SK-N-SH (cell line): ENCODE measurements at regions not wholly inside any gene's neighbourhood (a gene's known extent, or its start where the extent isn't known, plus 50 kb on each side); places are given as distances from the start of the nearest gene placed in this dataset.

Experiments
- CTCF ChIA-PET: fragments of 300-600, 350-600 bp; formaldehyde crosslinking; extraction: SDS; loops from one replicate; lab custom pipeline; 2021; lab: Yijun Ruan, JAX
- POLR2A ChIA-PET: fragments of 350-600 bp; sonication (Branson Sonifier 250); formaldehyde crosslinking; extraction: SDS; loops from one replicate; lab custom pipeline; 2020; ENCODE audit warnings: antibody characterized with exemption, inconsistent platforms; lab: Yijun Ruan, JAX
- DNase-seq: peaks from one replicate; pipeline ENCODE4 v3.0.0; 2012
- H2AFZ ChIP-seq: fragments of 200-600 bp; sonication (generic); 2 replicates; pipeline ENCODE4 v1.8.1; 2016; ENCODE audit warnings: antibody characterized with exemption, mild to moderate bottlenecking, low read depth
- H3F3A ChIP-seq: fragments of 200-600 bp; sonication (generic); replicated peaks from 2 replicates; pipeline ENCODE3; 2016; ENCODE audit warnings: antibody characterized with exemption, mild to moderate bottlenecking; ENCODE audit not compliant: insufficient read depth
- H3K27ac ChIP-seq, 2 experiments: fragments of 200-500 bp in 1 of 2; fragments of 200-600 bp in 1 of 2; sonication (Bioruptor generic) in 1 of 2; sonication (generic), shearing (Covaris generic) in 1 of 2; 2 replicates each; pipeline versions ENCODE4 v1.5.1 to v1.6.1; 2014 to 2016; ENCODE audit warnings: low read depth in 2 of 2, inconsistent platforms in 1 of 2, low read length in 1 of 2, mild to moderate bottlenecking in 1 of 2, mixed read lengths in 1 of 2
- H3K27me3 ChIP-seq: fragments of 200-600 bp; sonication (generic), shearing (Covaris generic); 2 replicates; pipeline ENCODE4 v1.6.1; 2016; ENCODE audit warnings: mixed run types; ENCODE audit not compliant: insufficient read depth
- H3K36me3 ChIP-seq, 2 experiments: fragments of 200-500 bp in 1 of 2; fragments of 200-600 bp in 1 of 2; sonication (Bioruptor generic) in 1 of 2; sonication (generic) in 1 of 2; replicated peaks in 1 of 2; 2 replicates each; pipeline versions ENCODE3 to v1.5.1; 2014 to 2016; ENCODE audit warnings: low read length in 1 of 2, mild to moderate bottlenecking in 1 of 2; ENCODE audit not compliant: insufficient read depth in 2 of 2, control insufficient read depth in 1 of 2
- H3K4me1 ChIP-seq, 2 experiments: fragments of 200-500 bp in 1 of 2; fragments of 200-600 bp in 1 of 2; sonication (Bioruptor generic) in 1 of 2; sonication (generic), shearing (Covaris generic) in 1 of 2; 2 replicates each; pipeline versions ENCODE4 v1.5.1 to v1.6.1; 2014 to 2016; ENCODE audit warnings: low read depth in 1 of 2, low read length in 1 of 2, mixed run types in 1 of 2; ENCODE audit not compliant: insufficient read depth in 2 of 2, control insufficient read depth in 1 of 2
- H3K4me2 ChIP-seq: fragments of 200-600 bp; sonication (generic), shearing (Covaris generic); 2 replicates; pipeline ENCODE4 v1.6.1; 2017; ENCODE audit warnings: mixed run types
- H3K4me3 ChIP-seq, 2 experiments: fragments of 200-500 bp in 1 of 2; fragments of 200-600 bp in 1 of 2; sonication (Bioruptor generic) in 1 of 2; sonication (generic), shearing (Covaris generic) in 1 of 2; 2 replicates each; pipeline versions ENCODE4 v1.5.1 to v1.8.1; 2014 to 2016; ENCODE audit warnings: low read depth in 2 of 2, inconsistent platforms in 1 of 2, low read length in 1 of 2, mild to moderate bottlenecking in 1 of 2, mixed read lengths in 1 of 2, moderate library complexity in 1 of 2
- H3K79me2 ChIP-seq: fragments of 200-600 bp; sonication (generic); 2 replicates; pipeline ENCODE4 v1.8.1; 2017; ENCODE audit warnings: mild to moderate bottlenecking; ENCODE audit not compliant: insufficient read depth
- H3K9ac ChIP-seq: fragments of 200-600 bp; sonication (generic); 2 replicates; pipeline ENCODE4 v1.6.1; 2017; ENCODE audit warnings: mixed run types
- H3K9me2 ChIP-seq: fragments of 200-600 bp; sonication (generic); 2 replicates; pipeline ENCODE4 v1.6.1; 2017; ENCODE audit warnings: mixed run types
- H3K9me3 ChIP-seq: fragments of 200-600 bp; sonication (generic); 2 replicates; pipeline ENCODE4 v1.6.1; 2017; ENCODE audit warnings: mixed run types, mild to moderate bottlenecking, moderate library complexity
- H4K20me1 ChIP-seq: fragments of 200-600 bp; sonication (generic); 2 replicates; pipeline ENCODE4 v1.6.1; 2017; ENCODE audit warnings: mild to moderate bottlenecking, mixed run types; ENCODE audit not compliant: insufficient read depth
- EP300 ChIP-seq, 2 experiments: IDR thresholded peaks; 2 replicates each; pipeline versions ENCODE4 v1.4.0 to v1.6.1; 2012; ENCODE audit warnings: borderline replicate concordance in 1 of 2, low read depth in 1 of 2, low read length in 1 of 2
- EZH2phosphoT487 ChIP-seq: fragments of 200-600 bp; sonication (generic); IDR thresholded peaks from 2 replicates; pipeline ENCODE4 v1.6.1; 2017; ENCODE audit warnings: low read depth, mixed run types, mild to moderate bottlenecking, antibody characterized with exemption, moderate library complexity, borderline replicate concordance
- FOSL2 ChIP-seq: IDR thresholded peaks from 2 replicates; pipeline ENCODE4 v1.4.0; 2012; ENCODE audit warnings: low read depth, mild to moderate bottlenecking, moderate library complexity, borderline replicate concordance
- FOXJ3 ChIP-seq: sonication (generic); formaldehyde crosslinking; IDR thresholded peaks from 2 replicates; pipeline ENCODE4 v1.5.1; 2020; ENCODE audit warnings: mild to moderate bottlenecking, missing genetic modification reagents
- NRF1 ChIP-seq: IDR thresholded peaks from 2 replicates; pipeline ENCODE4 v1.6.1; 2012; ENCODE audit warnings: low read depth, mild to moderate bottlenecking, low read length
- RAD21 ChIP-seq: IDR thresholded peaks from 2 replicates; pipeline ENCODE4 v1.6.1; 2012; ENCODE audit warnings: mild to moderate bottlenecking, low read length
- SIN3A ChIP-seq: IDR thresholded peaks from 2 replicates; pipeline ENCODE4 v1.6.1; 2012; ENCODE audit warnings: low read depth, mild to moderate bottlenecking, low read length, moderate library complexity, borderline replicate concordance
- WGBS: methylation state at CpG from one replicate; pipeline ENCODE4 v1.1.6; 2017; ENCODE audit warnings: low lambda C conversion rate; 5-methylcytosine and 5-hydroxymethylcytosine counted together
- TF ChIP-seq, protein P1 (sequence below): fragments of 150-350 bp; IDR thresholded peaks from 2 replicates; pipeline ENCODE4 v1.6.1; 2016; ENCODE audit warnings: mild to moderate bottlenecking, low read depth, low read length
- TF ChIP-seq, protein P2 (sequence below): IDR thresholded peaks from 2 replicates; pipeline ENCODE4 v1.4.0; 2012; ENCODE audit warnings: low read depth
- TF ChIP-seq, protein P3 (sequence below): IDR thresholded peaks from 2 replicates; pipeline ENCODE4 v1.4.0; 2012; ENCODE audit warnings: low read depth, borderline replicate concordance

DNA sequence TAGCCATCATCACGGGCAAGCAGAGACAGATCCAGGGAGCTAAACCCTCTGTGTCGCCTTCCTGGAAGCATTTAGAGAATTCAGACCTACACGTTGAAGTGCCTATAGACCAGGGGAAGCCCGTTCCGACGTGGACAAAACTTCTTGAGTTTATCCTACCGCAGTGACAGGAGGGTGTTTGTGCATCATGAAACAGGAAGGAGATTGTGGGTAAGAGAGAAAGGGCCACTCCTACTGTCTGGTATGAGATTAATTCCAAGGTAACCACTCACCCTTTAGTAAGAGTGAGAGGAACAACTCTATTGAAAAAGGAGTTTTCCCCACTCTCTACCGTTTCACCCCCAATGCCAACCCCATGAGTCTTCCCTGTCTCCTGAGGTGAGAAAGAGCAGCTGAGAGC, 133.7 kb downstream of the TFAP2C start (continued):
- TF ChIP-seq, protein P1, sequence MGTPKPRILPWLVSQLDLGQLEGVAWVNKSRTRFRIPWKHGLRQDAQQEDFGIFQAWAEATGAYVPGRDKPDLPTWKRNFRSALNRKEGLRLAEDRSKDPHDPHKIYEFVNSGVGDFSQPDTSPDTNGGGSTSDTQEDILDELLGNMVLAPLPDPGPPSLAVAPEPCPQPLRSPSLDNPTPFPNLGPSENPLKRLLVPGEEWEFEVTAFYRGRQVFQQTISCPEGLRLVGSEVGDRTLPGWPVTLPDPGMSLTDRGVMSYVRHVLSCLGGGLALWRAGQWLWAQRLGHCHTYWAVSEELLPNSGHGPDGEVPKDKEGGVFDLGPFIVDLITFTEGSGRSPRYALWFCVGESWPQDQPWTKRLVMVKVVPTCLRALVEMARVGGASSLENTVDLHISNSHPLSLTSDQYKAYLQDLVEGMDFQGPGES: no peak
- no peak for TF ChIP-seq SIN3A

DNA sequence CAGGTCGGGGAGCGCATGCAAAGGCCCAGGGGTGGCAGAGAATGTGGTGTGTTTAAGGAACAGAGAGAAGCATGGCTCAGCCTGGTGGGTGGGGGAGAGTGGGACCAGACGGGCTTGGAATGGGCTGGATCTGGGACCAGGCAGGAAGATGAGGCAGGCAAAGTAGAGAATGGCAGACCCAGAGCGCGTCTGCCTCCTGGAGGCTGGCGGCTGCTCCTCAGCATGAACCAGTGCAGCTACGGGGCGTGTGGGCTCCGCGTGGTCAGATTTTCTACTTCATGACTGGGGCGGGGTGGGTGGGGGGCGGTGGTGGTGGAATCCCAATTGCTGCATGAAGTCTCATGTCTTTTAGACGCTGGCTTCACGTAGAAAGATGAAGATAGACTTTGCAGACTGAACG, 135.6 kb downstream of the TFAP2C start:
- H4K20me1 ChIP-seq: no peaks in the 10 kb centered on the region
- H3K9me2 ChIP-seq: no peaks in the 10 kb centered on the region
- no peaks in the 10 kb centered on the region for H3K4me1 ChIP-seq
- no peak overlapping the region for H3K4me2 ChIP-seq
- H3K27me3 ChIP-seq: peaks cover 5% of the 10 kb centered on the region; the same call in 1 of the 2 replicates
- no peak for TF ChIP-seq EZH2phosphoT487
- no peak for TF ChIP-seq NRF1
- TF ChIP-seq, protein P2, sequence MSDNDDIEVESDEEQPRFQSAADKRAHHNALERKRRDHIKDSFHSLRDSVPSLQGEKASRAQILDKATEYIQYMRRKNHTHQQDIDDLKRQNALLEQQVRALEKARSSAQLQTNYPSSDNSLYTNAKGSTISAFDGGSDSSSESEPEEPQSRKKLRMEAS: no peak
- TF ChIP-seq EP300 (IDR thresholded peaks at IDR 0.05; ENCODE audit: borderline replicate concordance in 1 of 2, low read depth in 1 of 2, low read length in 1 of 2): no peak
- TF ChIP-seq FOSL2: no peak
- no peak for TF ChIP-seq FOXJ3 (CRISPR knock-in tag)
- TF ChIP-seq, protein P3, sequence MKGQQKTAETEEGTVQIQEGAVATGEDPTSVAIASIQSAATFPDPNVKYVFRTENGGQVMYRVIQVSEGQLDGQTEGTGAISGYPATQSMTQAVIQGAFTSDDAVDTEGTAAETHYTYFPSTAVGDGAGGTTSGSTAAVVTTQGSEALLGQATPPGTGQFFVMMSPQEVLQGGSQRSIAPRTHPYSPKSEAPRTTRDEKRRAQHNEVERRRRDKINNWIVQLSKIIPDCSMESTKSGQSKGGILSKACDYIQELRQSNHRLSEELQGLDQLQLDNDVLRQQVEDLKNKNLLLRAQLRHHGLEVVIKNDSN: no peak
- TF ChIP-seq, all 33 proteins: peak for 0
- H3K27ac ChIP-seq: no peak overlapping the region
- no peaks in the 10 kb centered on the region for H3F3A ChIP-seq
- POLR2A ChIA-PET: no interaction called here
- H3K79me2 ChIP-seq: no peaks in the 10 kb centered on the region
- no peaks in the 10 kb centered on the region for H3K36me3 ChIP-seq
- DNase-seq: no peak
- 31% methylated on average over 15 of the region's 15 CpGs for WGBS
- H3K4me3 ChIP-seq: no peak overlapping the region
- H3K9ac ChIP-seq: no peak overlapping the region
- CTCF ChIA-PET: no interaction called here
- H3K9me3 ChIP-seq: no peaks in the 10 kb centered on the region
- no peak overlapping the region for H2AFZ ChIP-seq

DNA sequence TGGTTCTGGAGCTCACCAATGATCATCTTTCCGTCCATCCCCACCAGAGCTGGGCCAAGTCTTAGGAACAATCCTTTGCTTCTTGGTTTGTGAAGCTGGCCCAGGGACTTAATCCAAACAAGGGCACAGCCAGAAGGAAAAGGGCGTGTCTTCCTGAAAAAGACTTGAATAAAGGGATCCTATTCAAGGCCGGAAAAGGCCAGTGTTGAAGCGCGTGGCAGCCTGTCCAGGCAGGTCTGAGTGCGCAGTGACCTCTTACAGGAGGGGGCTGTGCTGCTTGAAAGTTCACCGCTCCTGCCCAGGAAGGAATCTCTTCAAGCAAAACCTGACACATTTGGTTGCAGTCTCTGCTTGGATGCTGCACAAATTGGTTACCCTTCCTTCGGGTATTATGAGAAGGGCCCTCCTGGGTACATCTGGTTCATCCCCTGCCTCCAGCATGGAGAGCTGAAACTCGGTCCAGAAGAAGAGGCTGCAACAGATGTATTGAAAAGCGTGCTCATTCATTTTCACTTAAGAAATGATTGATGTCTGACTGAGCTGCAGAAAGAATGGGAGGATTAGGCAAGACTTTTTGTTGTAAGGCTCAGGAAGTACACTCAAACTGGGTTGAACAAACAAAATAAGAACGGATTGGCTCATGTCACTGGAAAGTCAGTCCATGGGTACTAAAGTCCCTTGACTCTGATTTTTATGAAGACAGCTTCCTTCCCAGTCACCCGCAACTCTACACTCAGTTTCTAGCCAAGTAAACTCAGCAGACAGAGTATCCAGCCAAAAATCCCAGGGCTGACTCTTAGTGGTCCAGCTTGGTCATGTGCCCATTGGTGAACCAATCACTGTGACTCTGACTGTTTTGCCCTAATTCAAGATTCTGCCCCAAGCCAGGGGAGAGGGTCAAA, 136.3 kb downstream of the TFAP2C start:
- no peaks in the 10 kb centered on the region for H4K20me1 ChIP-seq
- TF ChIP-seq, protein P3: peak; percentile 14; the same call in 1 of the 2 replicates
- no peak for TF ChIP-seq RAD21
- TF ChIP-seq, all 33 proteins: peak for 1
- Histone ChIP-seq H3K4me1 (no peaks in the 10 kb centered on the region), H3K27me3 (peaks cover 9% of the 10 kb centered on the region; the same call in 1 of the 2 replicates), H3K36me3 (no peaks in the 10 kb centered on the region), H3F3A (no peaks in the 10 kb centered on the region), H3K4me3 (no peak overlapping the region), H3K9me2 (no peaks in the 10 kb centered on the region), H3K9ac (no peak overlapping the region), H2AFZ (no peak overlapping the region), H3K27ac (no peak overlapping the region), H3K9me3 (no peaks in the 10 kb centered on the region), H3K4me2 (no peak overlapping the region), H3K79me2 (no peaks in the 10 kb centered on the region)
- POLR2A ChIA-PET: no interaction called here
- WGBS: 17% methylated on average over 12 of the region's 12 CpGs
- no peak for DNase-seq
- CTCF ChIA-PET: no interaction called here
